GM18505 (cell line): ENCODE measurements at regions not wholly inside any gene's neighbourhood (a gene's known extent, or its start where the extent isn't known, plus 50 kb on each side); places are given as distances from the start of the nearest gene placed in this dataset.
"Not testable (repeated sequence)": the region's sequence is repeated elsewhere in the genome, so short reads cannot be mapped to it uniquely, and the experiment has no call there.

Source experiments
- ATAC-seq: cut with Tn5 transposase; IDR thresholded peaks from one replicate; pipeline ENCODE4 v1.9.1; 2021; ENCODE audit not compliant: unreplicated experiment
- POLR2A ChIP-seq: IDR thresholded peaks from 4 replicates; pipeline ENCODE4 v1.6.1; 2011; ENCODE audit warnings: borderline replicate concordance; ENCODE audit not compliant: insufficient read depth, insufficient read length; ENCODE audit errors: extremely low read depth

- TF ChIP-seq POLR2A, result no peak
- ATAC-seq, result no peak
Observed at GRCh38 chr4:25981749-25982148, 67.7 kb downstream of the SMIM20 start.

GRCh38 chr4:25982962-25983361 lies 68.9 kb downstream of the SMIM20 start:
- no peak for ATAC-seq

GRCh38 chr4:25984266-25984665 lies 70.2 kb downstream of the SMIM20 start:
- ATAC-seq, result no peak

More at GRCh38 chr4:25982962-25983361, 68.9 kb downstream of the SMIM20 start:
- no peak for TF ChIP-seq POLR2A

GRCh38 chr4:25984796-25985195 lies 70.8 kb downstream of the SMIM20 start:
- no peak for ATAC-seq
- no peak for TF ChIP-seq POLR2A

More at GRCh38 chr4:25984266-25984665, 70.2 kb downstream of the SMIM20 start:
- TF ChIP-seq POLR2A, result no peak

- no peak for ATAC-seq
- TF ChIP-seq POLR2A, result no peak
Observed at GRCh38 chr4:25986807-25987206, 72.8 kb downstream of the SMIM20 start.

DNA sequence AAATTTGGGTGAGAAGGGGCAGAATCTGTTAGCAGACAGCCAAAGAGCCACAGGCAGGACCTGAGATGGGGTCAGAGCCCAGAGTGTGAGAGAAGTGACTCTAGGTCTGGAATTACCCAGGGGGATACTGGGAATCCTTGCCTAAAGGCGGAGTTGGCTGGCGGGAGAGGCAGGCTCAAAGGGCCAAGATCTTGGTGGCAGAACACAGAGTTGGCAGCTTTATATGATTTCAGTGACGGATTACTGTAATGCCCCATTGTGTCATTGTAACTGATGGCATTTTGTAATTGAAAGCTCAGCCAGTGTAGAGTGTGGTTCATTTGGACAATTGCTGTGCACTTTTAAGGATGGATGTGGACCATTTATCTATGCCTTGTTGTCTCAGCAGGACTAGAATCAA lies 77.3 kb downstream of the SMIM20 start:
- no peak for TF ChIP-seq POLR2A
- ATAC-seq, result no peak

DNA sequence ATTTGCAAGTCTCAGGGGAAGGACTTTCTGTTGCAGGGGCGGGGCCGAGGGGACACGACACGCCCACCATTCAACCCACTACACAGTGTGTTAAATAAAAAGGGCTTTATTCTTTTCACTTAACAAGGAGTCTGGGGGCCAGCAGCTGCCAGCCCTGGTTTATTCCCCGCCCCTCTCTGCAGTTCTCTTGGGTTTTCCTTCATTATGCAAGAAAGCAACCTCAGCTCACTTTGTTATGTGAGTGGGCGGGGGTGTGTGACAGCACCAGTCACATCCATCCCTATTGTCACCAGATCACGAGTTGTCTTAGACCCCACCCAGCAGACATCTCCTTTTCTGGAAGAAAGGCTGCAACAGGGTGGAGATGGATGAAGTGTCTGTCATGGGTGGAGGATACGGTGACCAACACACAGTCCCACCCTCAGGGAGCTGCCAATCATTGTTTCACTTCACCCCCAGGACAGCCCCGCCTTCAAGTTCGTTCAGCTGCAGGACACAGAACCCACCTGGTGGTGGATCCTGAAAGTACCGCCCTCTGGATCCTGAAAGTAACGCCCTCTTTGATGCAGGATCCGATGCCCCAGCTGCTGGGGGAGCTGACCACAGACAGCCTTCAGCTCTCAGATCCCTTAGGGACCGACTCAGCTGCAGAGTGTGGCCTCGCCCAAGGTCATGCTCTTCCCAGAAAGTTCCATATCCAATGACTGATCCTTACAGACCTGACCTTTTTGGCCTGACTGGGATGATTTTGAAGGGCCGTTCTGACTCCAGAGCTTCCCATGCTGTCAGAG lies 79.6 kb downstream of the SMIM20 start:
- no peak for ATAC-seq

DNA sequence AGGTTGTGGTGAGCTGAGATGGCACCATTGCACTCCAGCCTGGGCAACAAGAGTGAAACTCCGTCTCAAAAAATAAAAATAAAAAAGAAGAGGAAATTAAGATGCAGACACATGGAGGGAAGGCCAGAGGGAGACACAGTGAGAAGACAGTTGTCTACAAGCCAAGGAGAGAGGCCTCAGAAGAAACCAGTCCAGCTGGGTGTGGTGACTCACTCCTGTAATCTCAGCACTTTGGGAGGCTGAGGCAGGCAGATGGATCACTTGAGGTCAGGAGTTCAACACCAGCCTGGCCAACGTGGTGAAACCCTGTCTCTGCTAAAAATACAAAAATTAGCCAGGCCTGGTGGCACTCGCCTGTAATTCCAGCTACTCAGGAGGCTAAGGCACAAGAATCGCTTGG lies 80.6 kb downstream of the SMIM20 start:
- not testable (repeated sequence) for ATAC-seq

More for the DNA sequence above, 79.6 kb downstream of the SMIM20 start:
- TF ChIP-seq POLR2A, result no peak

- ATAC-seq, result no peak
Observed at GRCh38 chr4:26000274-26000950, 86.4 kb downstream of the SMIM20 start.

DNA sequence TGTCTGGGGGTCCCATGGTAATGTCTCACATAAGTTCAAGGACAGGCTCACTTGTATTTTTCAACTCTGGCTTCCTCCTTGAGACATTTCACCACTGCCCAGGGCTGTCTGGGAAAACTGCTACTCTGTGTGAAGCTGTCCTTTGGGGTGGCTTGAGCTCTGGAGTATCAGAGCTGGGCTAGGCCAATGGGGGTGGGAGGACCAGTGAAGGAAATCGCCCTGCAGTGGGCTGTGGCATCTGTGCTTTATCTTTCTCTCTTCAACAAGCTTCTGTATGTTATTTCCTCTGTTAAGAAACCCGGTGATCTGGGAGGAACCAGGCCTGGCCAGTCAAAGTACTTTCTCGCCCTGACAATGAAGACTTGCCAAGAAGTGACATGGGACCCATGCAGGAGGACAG lies 87.4 kb downstream of the SMIM20 start:
- no peak for ATAC-seq
- no peak for TF ChIP-seq POLR2A

More at GRCh38 chr4:26000274-26000950, 86.4 kb downstream of the SMIM20 start:
- no peak for TF ChIP-seq POLR2A

GRCh38 chr4:26001816-26002215 lies 87.8 kb downstream of the SMIM20 start:
- no peak for ATAC-seq

DNA sequence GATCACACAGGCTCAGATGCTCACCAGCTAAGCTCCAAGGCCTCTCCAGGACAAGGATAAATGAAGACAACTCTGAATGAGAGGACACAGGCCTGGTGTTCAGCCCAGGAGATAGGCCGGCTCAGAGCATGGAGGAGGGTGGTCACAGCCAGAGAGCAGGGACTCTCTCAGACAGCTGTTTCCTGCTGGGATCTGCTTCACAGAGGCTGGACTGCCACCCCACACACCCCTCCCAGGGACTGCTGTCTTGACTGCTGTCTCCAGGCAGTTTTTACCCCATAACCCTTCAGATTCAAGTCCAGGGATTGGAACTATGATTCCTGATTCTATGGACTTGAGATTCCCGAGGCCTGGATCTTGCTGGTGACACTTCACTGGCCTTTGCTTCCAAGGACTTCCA lies 89.0 kb downstream of the SMIM20 start:
- no peak for TF ChIP-seq POLR2A
- no peak for ATAC-seq

More at GRCh38 chr4:26001816-26002215, 87.8 kb downstream of the SMIM20 start:
- no peak for TF ChIP-seq POLR2A

GRCh38 chr4:26004290-26004689 lies 90.3 kb downstream of the SMIM20 start:
- ATAC-seq, result no peak
- TF ChIP-seq POLR2A, result no peak

- ATAC-seq, result no peak
- no peak for TF ChIP-seq POLR2A
Observed at GRCh38 chr4:26005764-26006163, 91.7 kb downstream of the SMIM20 start.

GRCh38 chr4:26008737-26009136 lies 94.7 kb downstream of the SMIM20 start:
- no peak for ATAC-seq
- TF ChIP-seq POLR2A, result no peak

DNA sequence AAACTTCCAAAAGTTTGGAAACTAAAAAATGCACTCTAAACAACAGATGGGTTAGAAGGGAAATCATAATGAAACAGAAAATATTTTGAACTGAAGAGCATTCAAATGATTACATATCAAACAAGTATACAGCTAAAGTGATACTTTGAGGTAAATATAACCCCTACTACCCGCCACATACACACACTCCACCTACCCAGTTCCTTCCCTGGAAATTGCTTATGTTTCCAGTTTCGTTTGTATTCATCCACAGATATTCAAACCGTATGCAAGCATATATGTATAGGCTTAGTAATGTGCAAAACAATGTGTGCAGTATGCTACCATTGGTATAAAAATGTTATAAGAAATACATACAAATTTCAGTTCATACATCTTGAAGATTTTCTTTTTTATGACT lies 95.5 kb downstream of the SMIM20 start:
- no peak for ATAC-seq
- no peak for TF ChIP-seq POLR2A
